Stromal cell of bone marrow (primary cell): ENCODE measurements at regions not wholly inside any gene's neighbourhood (a gene's known extent, or its start where the extent isn't known, plus 50 kb on each side); places are given as distances from the start of the nearest gene placed in this dataset.
"Not testable (repeated sequence)": the region's sequence is repeated elsewhere in the genome, so short reads cannot be mapped to it uniquely, and the experiment has no call there.

Experiments
- DNase-seq: peaks from one replicate; pipeline ENCODE4 v3.0.0-alpha.2; 2012; ENCODE audit warnings: low read depth

DNA sequence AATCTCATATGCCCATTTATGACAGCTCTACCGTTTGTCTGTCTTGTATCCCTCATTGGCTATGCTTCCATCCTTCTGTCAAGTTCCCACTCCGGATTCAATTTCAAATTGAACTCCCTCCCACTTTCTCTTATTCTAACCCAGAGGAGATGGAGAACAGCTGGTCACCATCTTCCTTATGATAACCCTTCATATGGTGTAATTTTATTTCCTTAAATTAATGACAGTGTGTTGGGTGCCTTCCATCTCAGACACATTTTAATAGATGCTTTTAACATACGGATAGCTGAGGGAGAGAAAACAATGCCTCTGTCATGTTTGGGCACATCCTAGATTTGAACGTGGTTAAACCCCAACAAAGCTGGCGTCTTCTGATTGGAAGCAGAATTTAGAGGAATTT is 103.0 kb upstream of the PLXNA2 start:
- no peak for DNase-seq

DNA sequence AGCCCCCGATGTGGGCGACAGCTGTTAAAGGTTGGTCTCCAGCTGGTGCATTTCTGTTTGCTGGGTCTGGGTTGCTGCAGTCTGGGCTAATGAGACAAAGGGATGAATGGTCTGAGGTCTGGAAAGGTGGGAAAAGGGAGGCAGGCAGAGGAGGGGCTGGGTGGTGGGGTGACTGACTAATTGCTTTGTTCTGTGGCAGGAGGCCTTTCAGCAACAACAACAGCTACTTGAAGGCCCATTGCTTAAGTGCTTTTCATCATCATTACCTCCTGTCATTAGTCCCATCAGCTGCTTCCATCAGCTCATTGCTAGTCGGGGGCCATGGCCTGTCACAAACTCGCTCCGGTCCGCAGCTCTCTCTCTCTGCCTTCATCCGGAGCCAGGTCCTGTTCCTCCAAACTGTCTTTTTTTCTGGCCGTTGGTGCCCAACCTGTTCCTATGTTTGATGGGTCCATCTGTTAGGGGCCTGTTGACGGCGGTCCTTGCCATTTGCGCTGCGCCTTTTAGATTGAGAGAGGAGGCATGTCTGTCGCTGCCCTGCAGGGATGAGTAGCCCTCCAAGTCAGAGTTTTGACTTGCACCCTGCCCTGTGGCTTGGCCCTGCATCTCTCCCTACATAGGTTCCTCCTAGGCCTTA is 105.6 kb upstream of the PLXNA2 start:
- no peak for DNase-seq

DNA sequence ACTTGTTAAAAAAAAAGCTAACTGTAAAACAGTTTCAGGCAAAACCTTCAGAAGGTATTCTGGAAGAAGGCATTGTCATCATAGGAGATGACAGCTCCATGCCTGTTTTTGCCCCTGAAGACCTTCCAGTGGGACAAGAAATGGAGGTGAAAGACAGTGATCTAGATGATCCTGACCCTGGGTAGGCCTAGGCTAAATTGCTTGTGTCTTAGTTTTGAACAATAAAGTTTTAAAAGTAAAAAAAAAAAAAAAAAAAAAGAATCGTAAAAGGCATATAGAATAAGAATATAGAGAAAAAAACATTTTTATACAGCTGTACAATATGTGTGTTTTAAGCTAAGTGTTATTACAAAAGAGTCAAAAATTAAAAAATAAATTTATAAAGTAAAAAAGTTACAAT is 106.6 kb upstream of the PLXNA2 start:
- DNase-seq: no peak

DNA sequence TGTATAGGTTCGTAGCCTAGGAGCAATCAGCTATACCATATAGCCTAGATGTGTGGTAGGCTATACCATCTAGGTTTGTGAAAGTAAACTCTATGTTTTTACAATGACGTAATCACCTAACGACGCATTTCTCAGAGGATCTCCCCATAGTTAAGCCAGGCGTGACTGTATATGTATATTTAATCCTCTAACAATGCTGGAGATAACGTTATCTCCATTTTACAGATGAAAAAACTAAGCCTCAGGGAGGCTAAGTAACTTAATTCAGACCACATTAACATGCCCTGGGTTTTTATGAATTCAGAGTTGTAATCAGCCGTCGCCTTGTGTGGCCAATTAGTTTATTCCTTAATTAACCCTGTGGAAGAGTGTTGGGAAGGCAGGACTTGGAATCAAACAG is 107.7 kb upstream of the PLXNA2 start:
- no peak for DNase-seq

DNA sequence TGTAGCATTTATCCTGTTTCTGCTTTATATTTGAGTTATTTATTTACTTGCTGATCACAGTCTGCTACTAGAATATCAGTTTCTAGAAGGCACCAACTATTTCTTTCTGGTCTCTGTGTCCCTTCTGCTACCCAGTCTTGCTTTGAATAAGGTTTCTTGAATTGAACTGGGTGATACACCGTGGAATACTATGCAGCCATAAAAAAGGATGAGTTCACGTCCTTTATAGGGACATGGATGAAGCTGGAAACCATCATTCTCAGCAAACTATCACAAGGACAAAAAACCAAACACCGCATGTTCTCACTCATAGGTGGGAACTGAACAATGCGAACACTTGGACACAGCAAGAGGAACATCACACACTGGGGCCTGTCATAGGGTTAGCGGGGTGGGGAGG is 109.6 kb upstream of the PLXNA2 start:
- DNase-seq: not testable (repeated sequence)

DNA sequence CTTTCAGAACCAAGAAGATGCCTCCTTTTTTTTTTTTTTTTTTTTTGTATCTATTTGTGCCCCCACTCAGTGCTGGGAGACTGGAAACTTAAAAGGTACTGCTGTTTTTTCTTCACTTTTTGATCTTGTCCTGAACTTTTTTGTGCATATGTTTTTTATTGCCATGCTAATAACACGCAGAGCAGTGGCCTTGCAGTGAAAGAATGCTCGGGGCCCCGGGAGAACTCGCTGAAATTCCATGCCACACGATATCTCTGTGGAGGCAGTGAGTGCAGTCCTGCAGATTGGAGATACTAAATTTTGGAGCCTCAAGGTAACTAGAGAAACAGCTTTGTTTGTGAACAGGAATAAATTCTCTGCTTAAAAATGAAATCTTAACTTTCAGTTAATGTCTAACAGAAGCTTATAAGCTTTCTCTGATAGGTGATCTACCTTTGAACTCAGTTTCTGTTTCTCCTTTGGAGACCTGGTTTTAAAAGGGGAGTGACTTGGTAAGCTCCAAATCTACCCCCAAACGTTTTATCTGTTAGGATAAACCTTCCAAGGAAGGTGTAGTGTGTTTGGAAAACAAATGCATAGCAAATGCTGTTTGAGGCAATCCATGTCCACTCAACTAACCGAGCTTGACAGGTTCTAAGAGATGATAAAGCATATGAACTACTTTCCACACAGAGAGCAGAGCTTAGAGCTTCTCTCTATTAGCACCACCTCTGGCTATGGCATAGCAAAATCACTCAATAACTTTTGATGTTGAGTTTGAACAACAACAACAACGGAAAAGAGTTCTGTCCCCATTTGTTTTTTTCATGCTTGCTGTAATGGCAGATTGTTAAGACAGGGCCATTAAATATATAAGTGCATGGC is 113.7 kb upstream of the PLXNA2 start:
- DNase-seq: no peak

DNA sequence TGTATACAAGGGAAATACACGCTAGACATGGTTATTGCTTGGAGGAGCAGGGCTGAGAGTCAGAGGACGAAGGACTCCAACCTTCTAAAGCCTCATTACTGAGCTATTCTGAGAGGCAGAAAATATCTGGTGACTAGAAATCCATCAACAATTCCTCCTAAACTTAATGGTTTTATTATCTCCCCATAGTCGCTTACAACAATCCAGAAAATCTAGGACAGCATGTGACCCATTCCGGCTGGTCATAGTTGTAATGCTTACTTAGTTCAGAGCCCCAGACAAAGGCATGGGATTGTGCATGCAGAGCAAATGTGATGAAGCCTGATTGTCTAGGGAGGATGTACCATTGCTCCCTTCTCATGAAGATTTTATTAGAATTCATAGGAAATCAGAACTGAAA is 114.5 kb upstream of the PLXNA2 start:
- no peak for DNase-seq

DNA sequence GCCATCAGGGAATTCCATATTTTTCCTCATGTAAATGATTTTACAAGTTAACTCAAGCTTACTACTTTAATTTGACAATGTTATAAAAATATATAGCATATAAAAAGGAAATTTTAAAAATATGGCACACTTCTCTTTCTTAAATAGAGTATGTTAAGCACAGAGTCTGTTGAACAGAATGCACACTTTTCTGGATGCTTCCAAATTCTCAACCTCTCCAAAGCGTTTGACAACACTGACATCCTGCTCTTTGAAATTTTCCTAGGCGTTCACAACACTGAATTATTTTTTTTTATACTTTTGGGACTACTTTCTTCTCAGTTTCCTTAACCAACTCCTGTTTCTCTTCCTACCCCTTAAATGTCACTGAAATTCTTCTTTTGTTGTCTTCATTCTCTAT is 117.8 kb upstream of the PLXNA2 start:
- no peak for DNase-seq

DNA sequence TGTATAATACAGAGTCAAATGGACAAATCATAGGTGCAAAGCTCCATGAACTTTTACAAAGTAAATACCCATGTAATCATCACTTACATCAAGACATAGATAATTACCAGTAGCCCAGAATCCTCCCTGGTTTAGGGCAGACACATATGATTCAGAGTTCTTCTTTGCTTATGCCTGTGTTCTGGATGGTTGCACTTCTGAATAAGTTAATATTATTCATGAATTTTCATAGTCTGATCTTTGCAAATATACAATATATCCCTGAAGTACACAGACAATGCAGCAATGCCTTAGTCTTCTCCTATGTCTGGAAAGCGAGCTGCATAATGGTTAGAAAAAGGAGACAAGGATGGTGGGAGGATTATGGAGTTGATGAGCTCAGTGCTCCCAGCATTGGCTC is 122.4 kb upstream of the PLXNA2 start:
- no peak for DNase-seq

DNA sequence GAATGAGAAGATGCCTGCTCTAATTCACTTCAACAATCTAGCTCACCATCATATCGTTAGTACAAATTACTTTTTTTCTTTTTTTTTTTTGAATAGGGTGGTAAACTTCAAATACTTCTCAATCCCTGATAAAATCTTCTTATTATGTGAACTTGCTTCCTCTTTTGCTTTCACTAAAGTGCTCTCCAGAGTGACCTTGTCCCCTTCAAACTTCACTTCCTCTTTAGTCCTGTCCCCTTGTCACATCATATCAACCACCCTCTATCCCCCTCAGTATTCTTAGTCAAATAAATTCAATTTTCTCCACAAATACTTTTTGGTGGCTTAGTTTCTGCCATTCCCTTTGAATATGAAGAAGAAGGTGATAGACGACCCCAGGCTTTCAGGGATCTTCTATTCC is 124.9 kb upstream of the PLXNA2 start:
- DNase-seq: no peak

DNA sequence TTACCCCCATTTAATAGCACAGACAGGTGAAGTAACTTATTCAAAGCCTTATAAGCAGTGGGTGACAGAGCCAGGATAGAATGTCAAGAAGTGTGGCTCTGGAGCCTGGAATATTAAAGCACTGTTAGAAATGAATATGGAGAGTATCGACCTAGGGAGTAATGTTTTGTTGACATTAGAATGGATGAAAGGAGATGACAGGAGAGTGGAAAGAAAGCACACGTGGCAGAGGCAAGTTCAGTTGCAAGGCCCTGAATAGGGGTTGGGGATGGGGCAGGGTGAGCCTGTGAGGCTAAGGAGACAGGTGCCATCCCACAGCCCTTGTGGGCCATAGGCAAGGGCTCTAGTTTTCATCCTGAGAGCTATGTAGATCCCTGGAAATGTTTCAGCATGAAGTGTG is 125.5 kb upstream of the PLXNA2 start:
- no peak for DNase-seq

DNA sequence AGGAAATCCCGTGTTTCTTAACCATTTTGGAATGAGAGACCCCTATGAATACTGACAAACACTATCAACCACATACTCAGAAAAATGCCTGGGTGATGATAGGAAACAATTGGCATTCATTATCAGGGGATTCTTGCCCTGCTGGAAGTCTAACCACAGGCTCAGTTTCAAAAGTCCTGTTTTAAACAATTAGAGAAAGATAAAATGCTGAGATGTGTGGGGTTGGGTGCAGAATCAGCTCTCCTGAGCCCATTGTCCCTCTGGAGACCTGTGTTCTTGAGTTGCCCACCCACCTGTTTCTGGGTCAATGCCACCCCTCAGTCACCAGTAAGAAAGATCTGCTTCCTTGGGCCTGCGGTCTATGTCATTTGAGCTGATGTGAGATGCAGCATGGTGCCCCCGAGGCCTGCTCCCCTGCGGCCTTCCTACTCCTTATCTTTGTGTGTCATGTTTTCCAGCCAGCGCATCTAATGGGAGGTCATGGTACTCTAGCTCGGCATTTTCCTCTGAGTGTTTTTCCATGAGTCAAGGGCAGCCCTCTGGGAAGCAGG is 130.3 kb upstream of the PLXNA2 start:
- no peak for DNase-seq

DNA sequence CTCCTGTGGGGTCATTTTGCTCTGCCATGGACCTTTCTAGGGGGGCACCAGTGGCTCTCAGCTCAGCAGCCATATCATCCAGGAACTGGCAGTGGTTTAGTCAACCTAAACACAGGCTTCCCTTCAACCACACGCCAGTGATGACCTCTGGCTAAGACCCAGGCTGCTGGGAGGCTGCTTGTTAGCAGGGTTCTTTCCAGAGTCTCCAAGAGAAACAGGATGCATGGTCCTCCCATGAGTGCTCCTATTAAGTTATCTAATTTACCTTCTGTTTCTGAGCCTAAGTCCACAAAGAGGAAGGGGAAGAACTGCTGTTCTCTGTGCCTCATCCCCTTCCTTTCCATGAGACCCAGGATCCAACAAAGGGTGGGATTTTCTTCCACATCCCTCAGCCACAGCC is 137.3 kb upstream of the PLXNA2 start:
- DNase-seq: no peak

DNA sequence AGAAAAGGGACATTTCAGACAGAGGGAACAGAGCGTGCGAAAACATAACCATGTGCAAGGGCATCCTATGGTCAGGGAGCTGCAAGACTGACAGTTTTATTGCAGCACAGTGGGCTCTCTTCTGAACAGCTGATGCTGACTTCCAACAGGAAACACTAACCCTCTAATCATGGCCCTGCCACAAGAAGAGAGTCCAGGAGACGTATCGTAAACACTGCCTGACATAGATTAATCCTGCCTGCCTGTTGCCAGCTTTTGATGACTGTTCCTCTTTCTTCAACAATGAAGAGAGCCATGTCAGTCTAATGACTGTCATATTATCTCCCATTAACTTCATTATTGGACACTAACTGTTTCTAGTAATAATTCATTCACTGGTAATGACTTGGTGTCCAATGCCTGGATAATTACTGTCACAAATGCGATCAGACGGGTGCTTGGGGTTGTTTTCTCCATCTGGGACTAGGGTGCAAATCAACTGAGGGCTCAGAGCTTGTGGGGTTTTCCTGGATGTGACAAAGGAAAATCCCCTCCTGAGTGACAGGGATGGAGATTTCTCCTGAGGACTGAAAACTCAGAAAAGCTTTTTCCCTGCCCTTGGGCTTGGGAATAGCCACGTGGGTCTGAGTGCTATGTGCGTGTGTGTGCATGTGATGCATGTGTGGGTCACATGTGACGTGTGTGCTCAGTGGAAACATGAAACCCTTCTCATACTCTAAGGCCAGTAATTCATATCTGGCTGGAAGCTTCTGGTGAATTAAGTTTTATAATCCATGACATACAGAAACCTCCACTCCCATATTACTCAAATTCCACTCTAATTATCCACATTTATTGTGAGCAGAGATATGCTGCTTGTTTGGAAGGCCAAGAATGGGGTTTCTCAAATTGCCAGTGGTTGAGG is 144.0 kb upstream of the PLXNA2 start:
- DNase-seq: no peak

DNA sequence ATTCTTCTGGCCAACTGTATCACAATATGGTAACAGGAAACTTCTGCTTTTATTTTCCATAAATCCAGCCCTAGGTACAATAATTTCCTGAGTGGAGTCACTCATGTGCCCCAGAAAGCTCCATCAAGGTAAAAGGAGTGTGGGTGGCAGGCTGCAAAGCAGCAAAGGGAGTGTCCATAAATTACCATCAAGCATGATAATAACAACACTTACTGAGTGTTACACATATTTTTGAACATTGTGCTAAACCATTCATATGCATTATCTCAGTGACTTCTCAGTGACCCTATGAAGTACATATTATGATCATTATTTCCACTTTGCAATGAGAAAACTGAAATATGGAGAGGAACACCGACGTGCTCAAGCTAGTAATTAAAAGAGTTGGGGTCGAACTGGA is 149.2 kb upstream of the PLXNA2 start:
- no peak for DNase-seq

DNA sequence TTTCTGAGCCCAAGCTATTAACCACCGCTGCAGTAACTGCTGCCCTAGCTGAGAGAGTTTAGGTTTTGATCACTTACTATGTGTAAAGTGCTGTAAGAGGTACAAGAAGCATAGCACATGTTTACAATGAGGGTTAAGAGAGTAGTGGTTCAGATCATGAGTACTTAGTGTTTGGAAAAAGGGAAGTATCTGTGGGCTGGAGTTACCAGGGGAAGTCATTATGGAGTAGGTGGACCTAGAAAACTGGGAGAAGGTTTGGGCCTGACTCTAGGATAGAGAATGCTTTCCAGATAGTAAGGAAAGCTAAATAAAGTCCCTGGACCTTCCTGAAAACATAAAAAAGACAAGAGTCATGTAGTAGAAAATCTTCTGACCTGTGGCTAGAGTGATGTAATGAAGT is 149.6 kb upstream of the PLXNA2 start:
- DNase-seq: no peak

DNA sequence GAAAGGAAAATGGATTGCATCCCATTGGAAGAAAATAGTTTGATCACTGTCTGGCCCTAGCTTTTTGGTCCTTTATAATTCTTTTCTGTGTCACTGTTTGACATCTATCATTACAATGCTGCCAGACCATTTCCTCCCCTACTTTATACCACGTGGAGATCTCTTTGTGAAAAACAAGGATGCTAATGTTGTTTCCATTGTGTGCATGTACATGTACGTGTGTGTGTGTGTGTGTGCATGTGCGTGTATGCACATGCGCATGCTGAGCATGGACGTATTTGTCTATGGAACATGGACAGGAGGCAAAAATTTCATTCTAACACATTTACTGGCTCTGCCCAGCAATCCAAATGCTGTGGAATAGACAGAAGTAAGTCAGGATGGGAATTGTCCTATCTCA is 153.1 kb upstream of the PLXNA2 start:
- no peak for DNase-seq

DNA sequence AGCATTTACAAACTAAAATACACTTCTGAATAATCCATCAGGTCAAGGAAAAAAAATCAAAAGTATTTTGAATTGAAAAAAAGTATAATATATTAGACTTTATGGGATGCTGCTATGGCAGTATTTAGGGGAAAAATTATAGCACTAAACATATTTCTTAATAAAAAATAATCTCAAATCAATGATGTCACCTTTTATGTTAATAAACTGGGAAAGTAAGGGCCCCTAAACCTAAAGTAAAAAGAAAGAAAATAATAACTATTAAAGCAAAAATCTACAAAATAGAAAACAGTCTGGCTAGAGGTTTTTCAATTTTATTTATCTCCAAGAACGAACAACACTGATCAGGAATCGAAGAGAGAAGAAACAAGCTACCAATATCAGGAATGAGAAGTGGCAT is 160.8 kb upstream of the PLXNA2 start:
- DNase-seq: no peak

DNA sequence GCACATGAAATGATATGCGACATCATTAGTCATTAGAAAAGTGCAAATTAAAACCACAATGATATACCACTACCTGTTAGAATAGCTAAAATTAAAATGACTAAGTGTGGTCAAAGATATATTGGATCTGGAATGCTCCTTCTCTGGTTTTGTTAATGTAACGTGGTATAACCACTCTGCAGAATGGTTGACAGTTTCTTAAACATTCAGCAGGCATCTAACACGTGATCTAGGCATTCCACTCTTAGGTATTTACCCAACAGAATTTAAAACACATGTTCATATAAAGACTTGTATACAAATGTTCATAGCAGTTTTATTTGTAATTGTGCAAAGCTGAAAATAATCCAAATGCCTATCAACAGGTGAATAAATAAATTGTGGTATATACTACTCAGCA is 165.0 kb upstream of the PLXNA2 start:
- DNase-seq: no peak

DNA sequence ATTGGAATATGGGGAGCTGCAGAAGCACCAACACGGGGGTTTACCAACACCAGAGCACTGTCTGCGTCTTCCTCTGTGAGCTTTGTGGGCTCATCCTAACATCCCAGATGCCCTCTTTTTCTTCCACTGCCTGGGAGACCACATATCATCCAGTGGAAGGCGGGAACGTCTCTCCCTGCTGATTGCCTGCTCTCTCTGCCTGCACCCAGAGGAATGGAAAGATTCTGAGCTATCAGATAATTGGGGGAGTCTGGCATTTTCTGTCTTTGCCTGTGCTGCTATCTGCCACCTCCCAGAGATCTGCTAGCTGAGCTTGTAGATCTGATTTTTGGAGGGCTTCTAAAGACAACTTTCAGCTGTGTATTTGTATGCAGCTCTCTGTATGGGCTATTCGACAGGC is 166.2 kb upstream of the PLXNA2 start:
- no peak for DNase-seq

DNA sequence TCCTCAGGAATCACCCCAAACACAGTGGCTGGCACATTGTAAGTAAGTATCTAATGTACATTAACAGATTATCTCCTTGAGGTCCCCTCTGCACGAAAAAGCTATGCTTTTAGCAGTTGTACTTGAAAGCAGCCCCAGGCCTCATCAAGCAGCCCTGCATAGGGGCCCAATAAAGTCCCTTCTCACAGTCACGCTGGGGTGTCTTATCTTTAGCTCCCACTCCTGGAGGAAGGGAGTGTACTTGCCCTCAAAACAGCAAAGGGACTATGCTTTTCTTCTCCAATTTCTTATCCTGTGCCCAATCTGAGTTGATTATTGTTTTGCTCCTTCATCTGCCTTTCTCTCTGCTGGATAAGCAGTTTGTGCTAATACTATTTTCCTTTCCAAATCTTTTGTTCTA is 168.8 kb upstream of the PLXNA2 start:
- DNase-seq: no peak

DNA sequence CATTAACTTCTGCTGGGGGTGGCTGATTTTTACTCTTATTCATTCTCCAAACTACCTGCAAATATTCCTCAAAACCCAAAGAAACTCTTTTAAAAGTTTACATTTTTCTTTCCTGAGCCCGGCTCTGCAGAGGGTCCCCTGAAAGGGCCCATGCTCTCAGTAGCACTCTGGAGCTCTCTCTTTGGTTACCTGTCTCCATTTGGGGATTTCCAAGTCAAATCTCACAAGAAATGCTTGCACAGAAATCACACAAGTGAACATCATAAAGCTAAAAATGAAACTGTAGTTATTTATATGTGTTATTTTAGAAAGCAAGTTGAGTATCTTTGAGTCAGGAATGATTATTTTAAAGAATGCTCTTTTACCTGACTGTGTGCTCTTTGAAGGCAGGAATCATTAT is 174.5 kb upstream of the PLXNA2 start:
- no peak for DNase-seq
